Left ventricle myocardium inferior (tissue), 1 donor: ENCODE measurements at regions not wholly inside any gene's neighbourhood (a gene's known extent, or its start where the extent isn't known, plus 50 kb on each side); places are given as distances from the start of the nearest gene placed in this dataset.

Source experiments
- DNase-seq: peaks from one replicate; pipeline ENCODE4 v3.0.0-alpha.2; 2020
- H3K27ac ChIP-seq: fragments of 200-600 bp; replicated peaks from 2 replicates; pipeline ENCODE4 v1.8.0; 2021
- H3K27me3 ChIP-seq: fragments of 200-600 bp; 2 replicates; pipeline ENCODE4 v1.8.0; 2021; ENCODE audit warnings: low read depth
- H3K36me3 ChIP-seq: fragments of 200-600 bp; 2 replicates; pipeline ENCODE4 v1.8.0; 2021
- H3K4me1 ChIP-seq: fragments of 200-600 bp; 2 replicates; pipeline ENCODE4 v1.8.0; 2021
- H3K4me3 ChIP-seq: fragments of 200-600 bp; 2 replicates; pipeline ENCODE4 v1.8.0; 2021; ENCODE audit warnings: mild to moderate bottlenecking, moderate library complexity
- H3K9me3 ChIP-seq: fragments of 200-600 bp; replicated peaks from 2 replicates; pipeline ENCODE4 v1.8.0; 2021
- intact Hi-C: fragments of 100-400 bp; cut with micrococcal nuclease; formaldehyde crosslinking; loops from one replicate; pipeline ENCODE4 v1.11.0; 2022
- TF ChIP-seq, protein P1 (sequence below): fragments of 200-600 bp; IDR thresholded peaks from 2 replicates; pipeline ENCODE4 v1.8.0; 2021; ENCODE audit warnings: antibody characterized with exemption, mild to moderate bottlenecking, borderline replicate concordance
- donor health status: DM: no; HTN: yes; CAD: no; lungs with severe emphysema.

DNA sequence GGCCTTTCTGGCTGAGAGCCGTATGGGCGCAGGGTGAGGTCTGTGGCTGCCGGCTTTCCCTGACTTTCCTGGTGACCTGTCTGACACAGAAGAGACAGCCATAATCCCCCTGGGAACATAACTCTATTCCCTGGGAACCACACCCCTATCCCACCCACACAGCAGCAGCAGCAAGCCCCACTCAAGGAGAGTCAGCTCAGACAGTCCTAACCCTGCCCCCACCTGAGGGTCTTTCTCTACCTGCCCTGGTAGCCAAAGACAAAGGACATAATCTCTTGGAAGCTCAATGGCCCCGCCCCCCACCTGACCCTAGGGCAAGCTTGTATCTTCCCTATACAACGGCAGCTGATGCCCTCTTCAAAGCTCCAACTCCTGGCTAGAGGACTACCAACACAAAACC lies 74.6 kb downstream of the PABPC4L start:
- intact Hi-C loops, result no loop called here

DNA sequence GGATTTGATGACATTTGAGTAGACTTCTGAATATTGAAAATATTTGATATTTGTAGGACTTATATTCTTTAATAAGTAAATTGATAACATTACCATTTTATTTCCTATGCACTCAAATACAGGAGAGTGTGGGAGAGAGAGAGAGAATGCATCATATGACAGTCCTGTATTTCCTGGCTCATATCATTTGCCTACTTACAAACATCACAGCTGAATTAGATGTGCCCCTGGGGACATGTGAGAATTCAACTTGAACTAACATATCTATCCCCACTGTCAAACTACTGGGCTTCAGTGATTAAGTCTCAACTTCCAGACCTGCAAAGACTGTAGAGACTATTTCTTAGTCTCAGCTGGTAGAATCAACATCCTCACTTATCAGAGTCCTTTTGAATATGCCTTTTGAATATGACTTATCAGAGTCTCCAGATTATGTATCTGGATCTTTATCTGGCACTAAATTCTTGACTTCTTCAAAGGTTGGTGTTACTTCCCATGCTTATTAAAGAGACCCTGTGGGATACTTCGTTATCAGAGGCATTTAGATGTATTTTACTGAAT lies 75.5 kb downstream of the PABPC4L start:
- Histone ChIP-seq H3K36me3 (no peaks in the 10 kb centered on the region), H3K9me3 (peaks cover 31% of the 10 kb centered on the region), H3K27ac (no peak overlapping the region), H3K4me1 (no peaks in the 10 kb centered on the region), H3K27me3 (no peaks in the 10 kb centered on the region), H3K4me3 (no peak overlapping the region)
- intact Hi-C loops, result no loop called here
- TF ChIP-seq, protein P1, sequence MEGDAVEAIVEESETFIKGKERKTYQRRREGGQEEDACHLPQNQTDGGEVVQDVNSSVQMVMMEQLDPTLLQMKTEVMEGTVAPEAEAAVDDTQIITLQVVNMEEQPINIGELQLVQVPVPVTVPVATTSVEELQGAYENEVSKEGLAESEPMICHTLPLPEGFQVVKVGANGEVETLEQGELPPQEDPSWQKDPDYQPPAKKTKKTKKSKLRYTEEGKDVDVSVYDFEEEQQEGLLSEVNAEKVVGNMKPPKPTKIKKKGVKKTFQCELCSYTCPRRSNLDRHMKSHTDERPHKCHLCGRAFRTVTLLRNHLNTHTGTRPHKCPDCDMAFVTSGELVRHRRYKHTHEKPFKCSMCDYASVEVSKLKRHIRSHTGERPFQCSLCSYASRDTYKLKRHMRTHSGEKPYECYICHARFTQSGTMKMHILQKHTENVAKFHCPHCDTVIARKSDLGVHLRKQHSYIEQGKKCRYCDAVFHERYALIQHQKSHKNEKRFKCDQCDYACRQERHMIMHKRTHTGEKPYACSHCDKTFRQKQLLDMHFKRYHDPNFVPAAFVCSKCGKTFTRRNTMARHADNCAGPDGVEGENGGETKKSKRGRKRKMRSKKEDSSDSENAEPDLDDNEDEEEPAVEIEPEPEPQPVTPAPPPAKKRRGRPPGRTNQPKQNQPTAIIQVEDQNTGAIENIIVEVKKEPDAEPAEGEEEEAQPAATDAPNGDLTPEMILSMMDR, result no peak
- no peak for DNase-seq

More for the DNA sequence above, 74.6 kb downstream of the PABPC4L start:
- no peaks in the 10 kb centered on the region for H3K27me3 ChIP-seq
- H3K9me3 ChIP-seq, result peaks cover 31% of the 10 kb centered on the region
- no peaks in the 10 kb centered on the region for H3K36me3 ChIP-seq
- no peak for DNase-seq
- no peak overlapping the region for H3K27ac ChIP-seq
- TF ChIP-seq, protein P1, result no peak
- H3K4me1 ChIP-seq, result no peaks in the 10 kb centered on the region
- no peak overlapping the region for H3K4me3 ChIP-seq

DNA sequence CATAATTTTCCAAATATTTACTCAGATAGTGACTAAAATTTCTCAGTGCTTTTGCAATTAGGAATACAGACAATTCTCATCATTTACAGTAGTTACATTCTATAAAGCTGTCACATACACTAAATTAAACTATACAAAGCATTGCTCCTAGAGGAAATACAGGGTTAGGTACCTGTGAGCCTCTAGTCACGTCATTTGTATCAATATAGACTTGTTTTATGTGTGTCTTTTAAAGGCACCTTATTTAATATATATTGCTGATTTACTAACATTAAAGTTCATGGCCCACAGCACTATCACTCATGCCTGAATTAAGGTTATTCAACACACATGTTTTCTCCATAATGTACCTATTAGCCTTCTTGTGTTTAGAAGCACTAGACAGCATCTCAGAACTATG lies 78.7 kb downstream of the PABPC4L start:
- H3K36me3 ChIP-seq, result no peaks in the 10 kb centered on the region
- H3K4me3 ChIP-seq, result no peak overlapping the region
- H3K9me3 ChIP-seq, result peaks cover 8% of the 10 kb centered on the region
- no peak for DNase-seq
- no peaks in the 10 kb centered on the region for H3K4me1 ChIP-seq
- TF ChIP-seq, protein P1, result no peak
- H3K27ac ChIP-seq, result no peak overlapping the region
- intact Hi-C loops, result no loop called here
- H3K27me3 ChIP-seq, result no peaks in the 10 kb centered on the region

DNA sequence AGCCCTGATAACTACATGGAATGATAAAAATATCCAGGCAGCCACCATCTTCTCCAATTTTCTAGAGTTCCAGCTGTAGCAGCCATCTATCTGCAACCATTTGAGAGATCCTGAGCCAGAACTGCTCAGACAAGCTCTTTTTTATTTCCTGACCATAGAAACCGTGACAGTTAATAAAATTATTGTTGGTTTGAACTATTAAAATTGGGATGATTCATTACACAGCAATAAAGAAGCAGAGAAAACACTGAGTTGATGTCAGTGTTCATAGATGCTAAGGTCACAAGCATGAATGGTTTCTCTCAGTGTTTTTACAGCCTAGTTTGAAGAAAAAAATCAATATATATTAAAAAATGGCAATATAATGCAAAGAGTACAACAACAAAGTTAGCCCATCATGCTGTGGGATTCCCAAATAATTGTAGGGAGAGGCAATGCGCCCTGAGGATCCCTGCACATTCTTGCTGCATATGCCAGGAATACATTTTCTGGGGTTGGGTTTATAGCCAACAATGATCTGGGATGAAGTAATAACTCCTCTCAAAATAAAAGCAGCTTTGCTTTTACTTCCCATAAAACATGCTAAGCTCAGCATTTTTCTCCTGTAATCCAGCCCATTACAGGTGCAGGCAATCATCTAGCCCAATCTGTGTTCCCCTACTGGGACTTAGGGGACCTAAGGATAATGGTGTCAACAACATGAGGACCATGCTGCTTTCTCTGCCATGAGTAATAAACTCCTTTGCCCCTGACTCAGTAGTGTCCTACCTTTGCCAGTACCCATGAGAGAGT lies 84.0 kb downstream of the PABPC4L start:
- TF ChIP-seq, protein P1, result no peak
- Histone ChIP-seq H3K9me3 (no peaks in the 10 kb centered on the region), H3K36me3 (no peaks in the 10 kb centered on the region), H3K4me1 (no peaks in the 10 kb centered on the region), H3K27me3 (no peaks in the 10 kb centered on the region), H3K27ac (no peak overlapping the region), H3K4me3 (no peak overlapping the region)
- intact Hi-C loops, result no loop called here
- DNase-seq, result no peak

DNA sequence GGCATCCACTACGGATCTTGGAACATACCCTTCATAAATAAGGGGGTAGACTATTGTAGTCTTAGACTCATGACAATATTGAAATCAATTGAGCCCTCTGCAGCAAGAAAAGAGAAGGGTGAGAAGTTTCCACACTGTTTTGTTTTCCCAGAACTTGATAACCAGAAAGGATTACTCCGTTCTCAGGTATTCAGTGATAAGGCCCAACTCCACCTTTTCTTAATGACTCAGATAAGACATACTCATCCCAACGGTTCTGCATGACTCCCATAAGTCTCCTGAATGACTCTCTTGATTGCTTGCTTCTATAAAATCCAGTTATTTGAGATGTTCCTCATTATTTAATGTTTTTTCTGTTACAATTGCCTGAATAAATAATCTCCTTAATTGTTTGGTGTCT lies 111.7 kb downstream of the PABPC4L start:
- H3K27me3 ChIP-seq, result no peaks in the 10 kb centered on the region
- intact Hi-C loops, result no loop called here
- DNase-seq, result no peak
- peaks cover 7% of the 10 kb centered on the region for H3K9me3 ChIP-seq
- H3K36me3 ChIP-seq, result no peaks in the 10 kb centered on the region
- H3K27ac ChIP-seq, result no peak overlapping the region
- no peaks in the 10 kb centered on the region for H3K4me1 ChIP-seq
- no peak overlapping the region for H3K4me3 ChIP-seq
- TF ChIP-seq, protein P1, result no peak
